ENCODE measurements at regions not wholly inside any gene's neighbourhood (a gene's known extent, or its start where the extent isn't known, plus 50 kb on each side); places are given as distances from the start of the nearest gene placed in this dataset.

DNA sequence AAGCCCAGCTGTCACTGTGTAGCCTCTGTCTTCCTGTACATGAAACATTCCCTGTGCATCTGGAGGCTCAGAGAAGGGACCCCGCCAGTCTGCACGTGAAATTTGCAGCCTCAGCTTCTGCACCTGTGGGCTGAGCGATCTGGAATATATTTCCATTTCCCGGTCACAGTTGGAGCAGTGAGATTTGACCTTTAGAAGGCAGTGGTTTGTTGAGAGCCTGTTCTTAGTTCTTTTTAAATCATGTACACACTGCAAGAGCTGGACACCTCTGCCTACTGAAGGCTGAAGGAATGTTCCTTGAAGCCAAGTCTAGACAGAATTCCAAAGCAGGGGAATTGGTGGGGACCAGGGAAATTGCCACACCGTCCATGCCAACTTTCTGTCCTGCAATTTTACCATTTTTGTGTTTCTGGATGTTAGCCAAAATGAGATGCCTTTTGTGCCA is 706.6 kb downstream of the INHBA start:
- no peak for TF ChIP-seq TCF12 (IDR thresholded peaks at IDR 0.05)
- TF ChIP-seq FOXM1 (IDR thresholded peaks at IDR 0.05; ENCODE audit: low read depth), result no peak
- TF ChIP-seq, protein P1, sequence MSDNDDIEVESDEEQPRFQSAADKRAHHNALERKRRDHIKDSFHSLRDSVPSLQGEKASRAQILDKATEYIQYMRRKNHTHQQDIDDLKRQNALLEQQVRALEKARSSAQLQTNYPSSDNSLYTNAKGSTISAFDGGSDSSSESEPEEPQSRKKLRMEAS (IDR thresholded peaks at IDR 0.05; ENCODE audit: low read depth), result no peak
- no peak for TF ChIP-seq FOXJ3 (CRISPR knock-in tag; IDR thresholded peaks at IDR 0.05)

Data from SK-N-SH (cell line).